Upper lobe of right lung (tissue), 1 donor: ENCODE measurements at regions not wholly inside any gene's neighbourhood (a gene's known extent, or its start where the extent isn't known, plus 50 kb on each side); places are given as distances from the start of the nearest gene placed in this dataset.

ENCODE experiments used
- ATAC-seq: fragments of 200-7000 bp; cut with Tn5 transposase; one replicate; pipeline ENCODE4 v1.9.1; 2020; ENCODE audit warnings: mild to moderate bottlenecking, moderate library complexity
- DNase-seq: peaks from one replicate; pipeline ENCODE4 v3.0.0-alpha.2; 2020
- H3K27ac ChIP-seq: fragments of 200-600 bp; one replicate; pipeline ENCODE4 v1.8.0; 2022
- H3K27me3 ChIP-seq: fragments of 200-600 bp; one replicate; pipeline ENCODE4 v1.8.0; 2022; ENCODE audit warnings: mild to moderate bottlenecking
- H3K36me3 ChIP-seq: fragments of 200-600 bp; one replicate; pipeline ENCODE4 v1.8.0; 2022
- H3K4me1 ChIP-seq: fragments of 200-600 bp; one replicate; pipeline ENCODE4 v1.8.0; 2022
- H3K4me3 ChIP-seq: fragments of 200-600 bp; one replicate; pipeline ENCODE4 v1.8.0; 2022; ENCODE audit warnings: mild to moderate bottlenecking
- H3K9me3 ChIP-seq: fragments of 200-600 bp; one replicate; pipeline ENCODE4 v1.8.0; 2022
- CTCF ChIP-seq: fragments of 200-600 bp; IDR thresholded peaks from one replicate; pipeline ENCODE4 v1.8.0; 2022; ENCODE audit warnings: antibody characterized with exemption
- intact Hi-C: fragments of 100-400 bp; cut with DNase I; formaldehyde crosslinking; loops from one replicate; pipeline ENCODE4 v1.11.0; 2022
- donor health status: DM: no; HTN: yes; CAD: no; lungs with severe emphysema.

GRCh38 chr7:133150760-133151159, 68.9 kb upstream of the CHCHD3 start:
- H3K27ac ChIP-seq, result no peak overlapping the region
- H3K4me1 ChIP-seq, result no peaks in the 10 kb centered on the region
- no peaks in the 10 kb centered on the region for H3K36me3 ChIP-seq
- TF ChIP-seq CTCF, result no peak
- no peaks in the 10 kb centered on the region for H3K27me3 ChIP-seq
- H3K4me3 ChIP-seq, result no peak overlapping the region
- no peak for ATAC-seq
- H3K9me3 ChIP-seq, result no peaks in the 10 kb centered on the region
- DNase-seq, result no peak
- intact Hi-C loops, result no loop called here

GRCh38 chr7:133152875-133153274, 71.0 kb upstream of the CHCHD3 start:
- Histone ChIP-seq H3K27me3 (no peaks in the 10 kb centered on the region), H3K36me3 (no peaks in the 10 kb centered on the region), H3K27ac (no peak overlapping the region), H3K9me3 (no peaks in the 10 kb centered on the region), H3K4me3 (no peak overlapping the region), H3K4me1 (no peaks in the 10 kb centered on the region)
- TF ChIP-seq CTCF, result no peak
- DNase-seq, result no peak
- no peak for ATAC-seq
- intact Hi-C loops, result no loop called here

- intact Hi-C loops, result no loop called here
- Histone ChIP-seq H3K4me3 (no peak overlapping the region), H3K36me3 (no peaks in the 10 kb centered on the region), H3K4me1 (no peaks in the 10 kb centered on the region), H3K9me3 (no peaks in the 10 kb centered on the region), H3K27ac (no peak overlapping the region), H3K27me3 (no peaks in the 10 kb centered on the region)
- DNase-seq (no peak), ATAC-seq (no peak)
- TF ChIP-seq CTCF, result no peak
Observed at GRCh38 chr7:133155146-133155545, 73.3 kb upstream of the CHCHD3 start.

GRCh38 chr7:133155642-133156041, 73.8 kb upstream of the CHCHD3 start:
- no peaks in the 10 kb centered on the region for H3K36me3 ChIP-seq
- ATAC-seq (no peak), DNase-seq (no peak)
- H3K27me3 ChIP-seq, result no peaks in the 10 kb centered on the region
- TF ChIP-seq CTCF, result no peak
- no peak overlapping the region for H3K27ac ChIP-seq
- intact Hi-C loops, result no loop called here
- no peak overlapping the region for H3K4me3 ChIP-seq
- H3K9me3 ChIP-seq, result no peaks in the 10 kb centered on the region
- H3K4me1 ChIP-seq, result no peaks in the 10 kb centered on the region

- no peaks in the 10 kb centered on the region for H3K4me1 ChIP-seq
- no peak for TF ChIP-seq CTCF
- H3K4me3 ChIP-seq, result no peak overlapping the region
- H3K9me3 ChIP-seq, result no peaks in the 10 kb centered on the region
- no peak for DNase-seq
- no peak for ATAC-seq
- intact Hi-C loops, result no loop called here
- no peaks in the 10 kb centered on the region for H3K27me3 ChIP-seq
- no peaks in the 10 kb centered on the region for H3K36me3 ChIP-seq
- H3K27ac ChIP-seq, result no peak overlapping the region
Observed at GRCh38 chr7:133157045-133157444, 75.2 kb upstream of the CHCHD3 start.

- H3K9me3 ChIP-seq, result no peaks in the 10 kb centered on the region
Observed at GRCh38 chr7:133164498-133164897, 82.6 kb upstream of the CHCHD3 start.

More at GRCh38 chr7:133164498-133164897, 82.6 kb upstream of the CHCHD3 start:
- intact Hi-C loops, result no loop called here
- Histone ChIP-seq H3K27me3 (no peaks in the 10 kb centered on the region), H3K36me3 (no peaks in the 10 kb centered on the region), H3K4me1 (no peaks in the 10 kb centered on the region), H3K4me3 (no peak overlapping the region), H3K27ac (no peak overlapping the region)
- TF ChIP-seq CTCF, result no peak
- ATAC-seq (no peak), DNase-seq (no peak)
